ENCODE measurements at regions not wholly inside any gene's neighbourhood (a gene's known extent, or its start where the extent isn't known, plus 50 kb on each side); places are given as distances from the start of the nearest gene placed in this dataset.
"Not testable (repeated sequence)": the region's sequence is repeated elsewhere in the genome, so short reads cannot be mapped to it uniquely, and the experiment has no call there.

DNA sequence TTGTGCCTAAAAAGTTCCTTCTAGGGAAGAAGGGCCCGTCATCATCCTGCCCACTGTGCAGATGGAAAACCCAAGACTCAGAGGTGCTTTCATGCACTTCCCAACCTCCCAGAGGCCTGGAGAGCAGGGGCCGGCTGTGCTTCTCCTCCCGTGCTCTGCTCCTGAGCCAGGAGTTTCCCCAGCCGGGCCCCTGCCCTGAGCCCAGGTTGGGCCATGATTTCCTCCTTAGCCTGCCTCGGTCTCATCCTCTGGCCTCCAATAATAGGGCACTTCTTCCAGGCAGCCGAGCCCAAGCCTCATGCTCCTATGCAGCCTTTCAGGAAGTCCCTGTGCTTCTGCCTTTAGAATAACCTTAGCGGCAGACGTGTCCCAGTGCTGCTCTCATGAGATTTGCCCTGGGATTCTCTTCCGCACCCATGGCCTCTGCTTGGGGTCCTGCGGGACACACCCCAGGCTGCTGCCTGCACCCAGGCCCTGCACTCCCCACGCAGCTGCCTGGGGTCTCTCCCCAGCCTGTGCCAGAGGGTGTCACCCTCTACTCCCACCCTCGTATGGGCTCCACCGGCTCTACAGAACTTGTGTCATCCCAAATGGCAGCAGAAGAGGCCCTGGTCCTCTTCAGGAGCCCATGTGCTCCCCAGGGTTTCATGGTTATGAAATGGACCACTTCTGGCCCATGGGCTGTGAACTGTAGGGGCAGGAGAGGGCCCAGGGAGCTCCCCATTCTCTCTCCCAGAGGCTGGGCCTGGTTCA, 359.3 kb downstream of the ADGRD1 start:
- Mint-ChIP-seq H3K4me1 (peaks cover 8% of the 10 kb centered on the region), H3K27me3 (peaks cover 37% of the 10 kb centered on the region), H3K4me3 (no peak overlapping the region), H3K27ac (no peak overlapping the region), H3K9me3 (peaks cover 6 to 12% of the 10 kb centered on the region in 2 donors)
- no peak for ATAC-seq
- DNase-seq = no peak

DNA sequence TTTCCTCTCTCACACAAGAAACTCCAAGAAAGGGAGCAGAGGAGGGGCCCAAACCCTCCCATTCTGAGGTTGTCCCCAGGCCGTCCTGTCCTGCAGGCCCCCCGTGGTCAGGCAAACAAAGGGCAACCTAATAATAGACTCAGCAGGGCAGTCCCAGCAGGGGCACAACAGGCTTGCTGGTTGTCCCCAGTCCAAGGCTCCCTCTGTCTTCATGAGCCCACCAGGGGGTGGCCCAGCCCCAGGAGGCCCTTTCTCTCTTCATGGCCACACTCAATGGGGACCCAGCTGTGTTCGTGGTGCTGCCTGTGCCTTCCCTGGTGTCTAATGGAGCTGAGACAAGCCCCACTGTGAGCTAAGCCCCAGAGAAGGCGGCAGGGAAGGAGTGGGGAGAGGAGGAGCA, 359.9 kb downstream of the ADGRD1 start:
- Mint-ChIP-seq H3K9me3 (peaks cover 13 to 19% of the 10 kb centered on the region in 2 donors), H3K4me1 (peaks cover 8% of the 10 kb centered on the region), H3K27ac (no peak overlapping the region), H3K4me3 (no peak overlapping the region), H3K27me3 (peaks cover 37% of the 10 kb centered on the region)
- no peak for DNase-seq
- ATAC-seq = no peak

DNA sequence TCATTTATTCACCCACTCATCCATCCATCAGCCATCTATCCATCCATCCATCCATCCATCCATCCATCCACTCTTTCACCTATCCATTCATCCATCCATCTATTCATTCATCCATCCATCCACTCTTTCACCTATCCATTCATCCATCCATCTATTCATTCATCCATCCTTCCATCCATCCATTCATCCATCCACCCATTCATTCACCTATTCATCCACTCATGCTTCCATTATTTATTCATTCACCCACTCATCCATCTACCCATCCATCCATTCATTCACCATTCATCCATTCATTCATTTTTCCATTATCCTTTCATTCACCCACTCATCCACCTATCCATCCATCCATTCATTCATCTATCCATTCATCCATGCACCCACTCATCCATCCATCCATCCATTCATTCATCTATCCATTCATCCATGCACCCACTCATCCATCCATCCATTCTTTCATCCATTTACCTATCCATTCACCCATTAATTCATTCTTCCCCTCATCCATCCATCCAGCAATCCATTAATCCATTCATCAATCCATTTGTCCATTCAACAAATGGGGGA, 360.9 kb downstream of the ADGRD1 start:
- H3K27ac Mint-ChIP-seq = no peak overlapping the region
- H3K4me3 Mint-ChIP-seq = no peak overlapping the region
- peaks cover 15 to 23% of the 10 kb centered on the region in 2 donors for H3K9me3 Mint-ChIP-seq
- H3K4me1 Mint-ChIP-seq = peaks cover 8% of the 10 kb centered on the region
- ATAC-seq = no peak
- no peak for DNase-seq
- H3K27me3 Mint-ChIP-seq = peaks cover 34% of the 10 kb centered on the region

DNA sequence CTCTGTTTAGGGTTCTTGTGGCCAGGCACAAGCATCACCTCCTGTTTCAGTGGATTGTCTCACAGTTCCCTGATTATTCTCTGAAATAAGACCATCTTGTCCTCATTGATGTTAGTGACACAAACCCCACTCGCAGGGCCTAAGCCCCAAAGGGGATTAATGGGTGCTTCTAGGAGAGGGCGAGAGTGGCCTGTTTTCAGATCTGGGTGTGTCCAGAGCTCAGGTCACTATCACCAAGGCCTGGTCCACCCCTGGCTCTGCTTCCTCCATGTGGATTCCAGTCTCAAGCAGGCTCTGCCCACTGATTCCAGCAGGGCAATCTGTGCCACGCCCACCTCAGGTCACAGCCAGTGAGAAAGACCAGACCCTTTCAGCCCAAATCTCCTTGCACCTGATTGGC, 361.9 kb downstream of the ADGRD1 start:
- Mint-ChIP-seq H3K27me3 (peaks cover 24% of the 10 kb centered on the region), H3K4me3 (no peak overlapping the region), H3K9me3 (peaks cover 15 to 23% of the 10 kb centered on the region in 2 donors), H3K27ac (no peak overlapping the region), H3K4me1 (peaks cover 8% of the 10 kb centered on the region)
- DNase-seq = no peak
- ATAC-seq = no peak

DNA sequence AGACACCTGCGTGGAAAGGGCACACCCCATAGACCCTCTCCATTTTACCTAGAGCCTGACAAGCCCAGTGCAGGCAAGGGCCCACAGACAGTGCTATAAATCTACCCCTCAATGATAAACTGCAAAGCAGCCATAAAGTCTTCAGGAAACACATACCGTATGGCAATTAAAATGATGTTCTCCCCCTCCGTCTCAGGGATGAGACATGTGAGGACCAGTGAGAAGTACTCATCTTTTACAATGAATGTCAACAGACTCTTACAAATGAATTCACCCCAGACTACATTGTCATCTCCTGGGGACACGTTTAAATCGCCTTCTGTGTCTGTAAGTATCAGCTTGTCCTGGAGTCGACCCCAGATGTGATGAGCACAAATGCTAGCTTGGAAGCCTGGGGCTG, 362.7 kb downstream of the ADGRD1 start:
- Mint-ChIP-seq H3K27ac (no peak overlapping the region), H3K9me3 (peaks cover 19 to 26% of the 10 kb centered on the region in 2 donors)
- no peak for DNase-seq

DNA sequence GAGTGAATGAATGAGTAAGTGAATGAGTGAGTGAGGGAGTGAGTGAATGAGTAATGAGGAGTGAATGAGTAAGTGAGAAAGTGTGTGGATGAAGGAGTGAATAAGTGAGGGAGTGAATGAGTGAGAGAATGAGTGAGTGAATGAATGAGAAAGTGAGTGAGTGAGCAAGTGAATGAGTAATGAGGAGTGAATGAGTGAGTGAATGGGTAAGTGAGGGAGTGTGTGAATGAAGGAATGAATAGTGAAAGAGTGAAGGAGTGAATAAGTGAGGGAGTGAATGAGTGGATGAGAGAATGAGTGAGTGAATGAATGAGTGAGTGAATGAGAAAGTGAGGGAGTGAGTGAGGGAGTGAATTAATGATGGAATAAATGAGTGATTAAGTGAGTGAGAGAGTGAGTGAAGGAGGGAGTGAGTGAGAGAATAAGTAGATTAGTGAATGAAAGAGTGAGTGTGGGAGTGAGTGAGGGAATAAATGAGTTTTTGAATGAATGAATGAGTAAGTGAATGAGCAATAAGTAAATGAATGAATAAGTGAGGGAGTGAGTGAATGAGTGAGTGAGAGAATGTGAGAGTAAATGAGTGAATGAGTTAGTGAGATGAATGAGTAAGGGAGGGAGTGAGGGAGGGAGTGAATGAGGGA, 364.5 kb downstream of the ADGRD1 start:
- ATAC-seq (no peak), DNase-seq (no peak)
- H3K27ac Mint-ChIP-seq = no peak overlapping the region
- H3K4me1 Mint-ChIP-seq = no peaks in the 10 kb centered on the region
- H3K9me3 Mint-ChIP-seq = peaks cover 22 to 27% of the 10 kb centered on the region in 2 donors
- H3K4me3 Mint-ChIP-seq = no peak overlapping the region
- H3K27me3 Mint-ChIP-seq = peaks cover 13% of the 10 kb centered on the region

More for the DNA sequence above, 362.7 kb downstream of the ADGRD1 start:
- H3K27me3 Mint-ChIP-seq = peaks cover 22% of the 10 kb centered on the region
- H3K4me3 Mint-ChIP-seq = no peak overlapping the region
- H3K4me1 Mint-ChIP-seq = peaks cover 7% of the 10 kb centered on the region
- no peak for ATAC-seq

DNA sequence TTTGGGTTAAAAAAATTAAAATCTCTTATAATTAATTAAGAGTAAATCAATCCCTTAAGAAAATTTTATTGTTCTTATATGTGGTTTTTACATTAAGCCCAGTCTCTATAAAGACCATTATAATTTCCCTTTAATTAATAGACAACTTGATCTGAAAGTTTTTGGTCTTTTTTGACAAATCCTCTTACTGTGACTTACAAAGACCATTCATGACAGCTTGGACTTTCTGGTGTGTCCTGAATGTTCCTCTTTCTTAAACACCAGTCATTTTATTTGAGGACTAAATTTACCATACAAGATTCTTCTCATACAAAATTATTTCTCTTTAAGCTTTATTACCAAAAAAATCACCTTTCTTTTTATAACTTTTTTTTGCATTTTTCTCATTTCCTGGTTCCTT, 368.3 kb downstream of the ADGRD1 start:
- Mint-ChIP-seq H3K4me1 (no peaks in the 10 kb centered on the region), H3K27me3 (no peaks in the 10 kb centered on the region), H3K4me3 (no peak overlapping the region), H3K9me3 (peaks cover 19 to 22% of the 10 kb centered on the region in 2 donors), H3K27ac (no peak overlapping the region)
- DNase-seq (no peak), ATAC-seq (no peak)

DNA sequence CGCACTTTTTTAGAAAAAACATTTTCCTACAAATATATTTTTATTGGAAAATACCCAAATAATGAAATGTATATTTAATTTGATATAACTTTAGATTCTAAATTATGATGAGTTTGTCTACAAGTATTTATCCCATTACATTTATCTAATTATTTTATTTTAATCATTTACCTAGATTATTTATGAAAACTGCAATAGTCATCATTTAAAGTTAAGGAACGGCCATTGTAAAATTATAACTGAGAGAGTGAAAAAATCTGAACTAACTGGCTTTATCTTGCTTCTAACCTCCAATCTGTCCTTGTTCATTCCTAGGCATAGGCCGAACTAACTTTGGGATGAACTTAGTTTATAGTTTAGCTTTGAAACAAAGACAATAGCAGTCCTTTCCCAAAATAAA, 368.8 kb downstream of the ADGRD1 start:
- not testable (repeated sequence) for ATAC-seq, H3K27me3 Mint-ChIP-seq, H3K27ac Mint-ChIP-seq, DNase-seq, H3K4me1 Mint-ChIP-seq, H3K4me3 Mint-ChIP-seq
- peaks cover 19 to 21% of the 10 kb centered on the region in 2 donors for H3K9me3 Mint-ChIP-seq

DNA sequence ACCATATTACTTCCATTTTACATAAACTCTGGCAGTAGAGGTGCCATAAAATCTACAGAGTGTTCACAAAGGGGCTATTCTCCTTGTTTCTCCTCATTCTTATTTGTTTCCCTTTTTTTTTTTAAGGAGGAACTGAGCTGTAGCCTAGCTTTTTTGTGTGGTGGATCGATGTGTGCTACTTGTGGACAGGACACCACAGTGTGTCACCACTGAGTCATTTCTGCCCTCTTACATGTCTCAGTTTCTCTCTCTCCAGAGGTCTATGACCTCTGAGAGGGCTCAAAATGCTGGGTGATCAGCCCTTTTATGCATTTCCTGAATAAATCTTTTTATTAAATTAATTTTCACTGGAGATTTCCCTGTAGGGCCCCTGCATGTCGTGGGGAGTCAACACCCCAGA, 370.2 kb downstream of the ADGRD1 start:
- no peaks in the 10 kb centered on the region for H3K4me1 Mint-ChIP-seq
- no peaks in the 10 kb centered on the region for H3K27me3 Mint-ChIP-seq
- no peak overlapping the region for H3K4me3 Mint-ChIP-seq
- H3K9me3 Mint-ChIP-seq = peaks cover 7 to 8% of the 10 kb centered on the region in 2 donors
- no peak for DNase-seq
- ATAC-seq = no peak
- no peak overlapping the region for H3K27ac Mint-ChIP-seq

DNA sequence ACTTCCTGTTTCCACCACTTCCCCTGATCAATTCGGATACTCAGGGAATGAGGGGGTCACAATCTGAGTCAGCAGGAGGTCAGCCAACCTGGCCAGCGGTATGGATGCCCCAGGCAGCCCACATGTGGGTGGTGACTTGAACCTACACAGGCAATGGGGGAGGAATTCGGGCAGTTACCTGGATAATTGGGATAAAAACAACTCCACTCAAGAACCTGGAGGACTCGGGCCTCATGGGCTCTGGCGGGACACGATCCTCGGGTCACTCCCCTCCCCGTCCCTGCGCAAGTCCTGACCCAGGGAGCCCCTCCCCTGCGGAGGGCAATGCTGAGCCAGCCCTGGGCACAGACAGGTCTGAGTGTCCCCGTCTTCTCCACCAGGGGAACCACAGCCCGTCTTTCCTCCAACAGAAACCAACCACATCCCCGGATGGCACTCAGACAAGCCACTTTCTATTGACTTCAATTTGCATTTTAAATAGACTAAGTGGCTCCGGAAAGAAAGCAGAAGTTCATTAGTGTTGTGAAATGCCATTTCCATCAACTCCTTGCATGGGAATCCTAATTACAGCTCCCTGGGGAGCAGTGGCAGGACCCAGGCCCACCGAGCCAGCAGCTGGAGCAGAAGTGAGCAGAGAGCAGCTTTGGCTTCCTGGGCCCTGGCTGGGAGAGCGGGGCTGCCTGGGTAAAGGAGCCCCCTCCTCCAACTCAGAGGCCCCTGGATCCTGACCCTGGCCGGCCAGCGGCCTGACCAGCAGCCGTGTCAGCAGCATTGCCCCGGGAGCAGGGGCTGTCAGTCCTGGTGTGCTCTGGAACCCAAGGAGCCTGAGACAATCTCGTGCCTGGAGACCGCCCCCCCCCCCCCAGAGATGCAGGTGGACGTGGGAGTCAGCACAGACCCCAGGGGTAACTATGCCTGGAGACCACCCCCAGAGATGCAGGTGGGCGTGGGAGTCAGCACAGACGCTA, 374.1 kb downstream of the ADGRD1 start:
- H3K27me3 Mint-ChIP-seq = no peaks in the 10 kb centered on the region
- H3K27ac Mint-ChIP-seq = no peak overlapping the region
- H3K4me1 Mint-ChIP-seq = no peaks in the 10 kb centered on the region
- no peaks in the 10 kb centered on the region for H3K9me3 Mint-ChIP-seq
- H3K4me3 Mint-ChIP-seq = no peak overlapping the region
- no peak for ATAC-seq
- no peak for DNase-seq

DNA sequence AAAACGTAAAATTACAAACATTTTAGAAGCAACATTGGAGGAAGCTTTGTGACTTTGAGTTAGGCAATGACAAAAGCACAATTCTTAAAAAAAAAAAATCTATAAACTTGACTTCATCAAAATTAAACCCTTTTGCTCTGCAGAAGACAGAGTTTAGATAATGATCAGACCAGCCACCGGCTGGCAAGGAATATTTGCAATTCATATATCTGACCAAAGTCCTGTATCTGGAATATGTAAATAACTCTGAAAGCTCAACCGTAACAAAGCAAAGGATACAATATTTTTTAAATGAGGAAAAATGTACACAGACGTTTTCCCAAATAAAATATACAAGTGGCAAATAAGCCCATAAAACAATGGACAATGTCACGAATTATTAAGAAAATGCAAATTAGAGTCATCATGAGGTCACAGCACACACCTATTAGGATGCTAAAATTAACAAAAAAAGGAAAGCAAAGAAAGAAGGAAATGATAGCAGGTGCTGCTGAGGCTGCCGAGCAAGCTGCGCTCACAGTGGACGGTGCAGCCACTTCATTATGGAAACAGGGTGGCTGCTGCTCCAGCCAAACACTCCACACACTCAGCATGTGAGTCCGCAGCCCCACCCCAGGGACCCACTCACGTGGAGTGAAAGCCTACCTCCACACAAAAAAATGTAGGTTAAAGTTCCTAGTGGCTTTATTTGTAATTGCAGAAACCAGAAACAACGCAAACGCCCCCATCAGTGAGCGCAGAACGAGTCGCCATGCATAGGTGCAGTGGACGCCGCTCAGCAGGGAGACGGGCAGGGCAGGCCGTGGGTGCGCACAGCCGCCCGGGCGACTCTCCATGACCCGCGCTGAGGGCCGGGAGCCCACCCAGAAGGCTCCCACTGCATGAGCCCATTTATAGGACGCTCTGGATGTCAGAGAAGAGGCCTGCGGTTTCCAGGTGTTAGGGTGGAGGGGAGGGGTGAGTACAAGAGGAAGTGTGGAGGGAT, 375.4 kb downstream of the ADGRD1 start:
- H3K4me3 Mint-ChIP-seq, H3K27me3 Mint-ChIP-seq, H3K9me3 Mint-ChIP-seq, H3K4me1 Mint-ChIP-seq, H3K27ac Mint-ChIP-seq, ATAC-seq, DNase-seq: not testable (repeated sequence)

DNA sequence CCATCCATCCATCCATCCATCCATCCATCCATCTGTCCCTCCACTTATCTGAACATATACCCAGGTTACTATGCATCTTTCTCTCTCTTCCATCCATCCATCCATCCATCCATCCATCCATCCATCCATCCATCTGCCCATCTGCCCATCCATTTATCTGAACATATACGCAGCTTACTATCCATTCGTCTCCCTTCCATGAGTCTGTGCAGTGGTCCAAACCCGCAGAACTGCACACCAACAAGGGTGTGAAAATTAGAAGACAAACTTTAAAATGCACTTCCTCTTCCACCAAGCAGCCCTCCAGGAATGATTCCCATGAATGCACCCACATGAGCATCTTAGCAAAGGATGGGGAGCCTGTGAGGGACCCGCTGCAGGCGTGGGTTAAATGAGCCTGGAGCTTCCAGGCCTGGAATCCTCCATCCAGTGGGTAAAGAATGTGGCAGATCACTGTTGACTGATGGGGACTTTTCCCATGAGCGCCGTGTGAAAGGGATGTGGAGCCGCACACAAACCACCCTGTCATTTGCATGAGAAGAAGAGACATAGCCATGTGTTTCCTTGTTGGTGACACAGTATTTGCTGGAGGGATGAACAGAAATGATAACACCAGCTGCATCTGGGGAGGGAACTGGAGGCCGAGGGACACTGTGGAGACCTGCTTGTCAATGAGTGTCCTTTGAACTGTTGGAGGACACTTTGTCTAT, 376.6 kb downstream of the ADGRD1 start:
- no peaks in the 10 kb centered on the region for H3K27me3 Mint-ChIP-seq
- H3K4me3 Mint-ChIP-seq = no peak overlapping the region
- ATAC-seq = no peak
- H3K9me3 Mint-ChIP-seq = no peaks in the 10 kb centered on the region
- no peaks in the 10 kb centered on the region for H3K4me1 Mint-ChIP-seq
- DNase-seq = no peak
- H3K27ac Mint-ChIP-seq = no peak overlapping the region

DNA sequence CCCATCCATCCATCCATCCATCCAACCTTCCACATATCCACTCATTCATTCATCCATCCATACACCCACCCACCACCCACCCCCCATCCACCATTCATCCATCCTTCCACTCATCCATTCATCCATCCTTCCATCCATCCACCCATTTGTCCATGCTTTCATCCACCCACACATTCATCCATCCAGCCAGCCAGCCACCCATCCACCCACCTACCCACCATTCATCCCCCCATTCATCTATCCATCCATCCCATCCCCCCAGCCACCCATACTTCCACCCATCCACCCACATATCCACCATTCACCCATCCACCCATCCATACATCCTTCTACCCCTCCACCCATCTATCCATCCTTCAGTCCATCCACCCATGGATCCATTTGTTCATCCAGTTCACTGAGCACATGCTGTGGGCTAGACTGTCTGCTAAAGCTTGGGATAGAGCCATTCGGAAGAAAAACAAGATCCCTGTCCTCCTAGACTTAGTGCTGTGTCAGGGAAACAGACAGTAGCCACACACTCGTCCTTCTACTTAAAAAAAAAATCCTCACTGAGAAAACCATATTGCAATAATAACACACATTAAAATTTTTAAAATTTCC, 377.5 kb downstream of the ADGRD1 start:
- no peak for ATAC-seq
- H3K27ac Mint-ChIP-seq = no peak overlapping the region

DNA sequence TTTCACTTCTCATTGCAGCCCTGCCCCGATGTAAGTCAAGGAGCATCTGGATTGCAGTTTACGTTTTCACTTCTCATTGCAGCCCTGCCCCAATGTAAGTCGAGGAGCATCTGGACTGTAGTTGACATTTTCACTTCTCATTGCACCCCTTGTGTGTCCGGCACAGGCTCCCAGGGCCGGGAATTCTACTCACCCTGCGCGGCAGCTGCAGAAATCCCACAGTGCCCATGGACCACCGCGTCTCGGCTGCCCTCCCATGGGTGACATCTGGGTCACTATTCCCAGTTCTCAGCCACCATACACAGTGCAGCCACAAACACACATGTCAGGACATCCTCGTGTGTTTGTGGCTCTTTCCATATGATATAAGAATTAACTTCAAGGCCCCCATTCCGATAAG, 378.5 kb downstream of the ADGRD1 start:
- Mint-ChIP-seq H3K27ac (peak overlapping the region in 1 of 2 donors; percentile 33), H3K27me3 (no peaks in the 10 kb centered on the region), H3K9me3 (no peaks in the 10 kb centered on the region), H3K4me3 (no peak overlapping the region), H3K4me1 (no peaks in the 10 kb centered on the region)
- no peak for ATAC-seq
- DNase-seq = no peak

More for the DNA sequence above, 377.5 kb downstream of the ADGRD1 start:
- no peak overlapping the region for H3K4me3 Mint-ChIP-seq
- no peaks in the 10 kb centered on the region for H3K9me3 Mint-ChIP-seq
- H3K27me3 Mint-ChIP-seq = no peaks in the 10 kb centered on the region
- no peak for DNase-seq
- no peaks in the 10 kb centered on the region for H3K4me1 Mint-ChIP-seq
